ENCODE measurements at regions not wholly inside any gene's neighbourhood (a gene's known extent, or its start where the extent isn't known, plus 50 kb on each side); places are given as distances from the start of the nearest gene placed in this dataset.

DNA sequence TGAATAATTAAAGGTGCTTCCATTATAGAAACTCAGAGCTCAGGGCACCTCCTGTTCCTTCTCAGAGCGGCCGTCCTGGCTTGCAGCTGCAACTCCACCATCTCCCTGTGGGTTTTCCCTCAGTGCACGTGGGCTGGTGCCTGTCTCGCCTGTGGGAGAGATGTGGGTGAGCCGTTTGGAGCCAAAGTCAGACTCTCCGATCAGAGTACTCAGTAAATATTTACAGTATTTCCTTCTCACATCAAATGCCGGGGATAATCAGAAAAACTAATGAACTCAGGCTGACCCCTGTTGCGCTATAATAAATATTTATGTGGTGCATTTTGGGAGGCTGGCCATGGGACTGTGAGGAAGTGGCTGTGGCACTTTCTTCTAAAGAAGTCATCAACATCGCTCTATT lies 155.8 kb upstream of the HABP2 start:
- no peak for TF ChIP-seq FOXK2 (conservative IDR thresholded peaks at IDR 0.05 in 1 of 2, IDR thresholded peaks at IDR 0.05 in 1 of 2; ENCODE audit: low read depth in 2 of 2)
- no peak for TF ChIP-seq MYC (IDR thresholded peaks at IDR 0.05; ENCODE audit: low read depth, low read length)
- TF ChIP-seq MYC (CRISPR knock-in tag; IDR thresholded peaks at IDR 0.05; ENCODE audit: borderline replicate concordance, low read depth) = no peak
- TF ChIP-seq DACH1 (IDR thresholded peaks at IDR 0.05; ENCODE audit: partially characterized antibody) = no peak

Measured in K562 (cell line).